ENCODE measurements at regions not wholly inside any gene's neighbourhood (a gene's known extent, or its start where the extent isn't known, plus 50 kb on each side); places are given as distances from the start of the nearest gene placed in this dataset.

DNA sequence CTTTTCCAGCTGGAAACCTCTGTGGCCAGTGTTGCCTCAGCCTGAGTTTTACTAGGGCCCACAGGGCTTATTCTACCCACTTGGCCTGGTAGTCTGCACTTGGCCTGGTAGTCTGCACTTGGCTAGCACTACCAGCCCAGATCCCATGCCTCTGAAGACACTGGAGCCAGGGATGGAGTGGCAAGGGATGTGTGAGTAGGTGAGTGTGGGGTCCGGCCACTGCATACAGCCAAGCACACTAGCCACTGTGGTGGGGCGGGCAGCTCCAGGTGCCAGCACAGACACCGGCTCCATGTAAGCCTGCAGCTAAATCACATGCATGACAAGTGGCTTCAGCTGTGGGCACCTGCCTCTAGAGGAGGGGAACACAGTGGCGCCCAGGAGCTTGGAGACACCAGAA, 63.4 kb upstream of the NAV3 start:
- Histone ChIP-seq H3K36me3 (ENCODE audit: control insufficient read depth, insufficient read depth, low read length) (no peaks in the 10 kb centered on the region), H3K4me3 (replicated peaks; ENCODE audit: low read depth, low read length) (no peak overlapping the region), H3K27me3 (replicated peaks; ENCODE audit: control insufficient read depth, insufficient read depth, low read length) (no peaks in the 10 kb centered on the region)
- DNase-seq (ENCODE audit: extremely low read depth, insufficient read length): no peak
- TF ChIP-seq, protein P1, sequence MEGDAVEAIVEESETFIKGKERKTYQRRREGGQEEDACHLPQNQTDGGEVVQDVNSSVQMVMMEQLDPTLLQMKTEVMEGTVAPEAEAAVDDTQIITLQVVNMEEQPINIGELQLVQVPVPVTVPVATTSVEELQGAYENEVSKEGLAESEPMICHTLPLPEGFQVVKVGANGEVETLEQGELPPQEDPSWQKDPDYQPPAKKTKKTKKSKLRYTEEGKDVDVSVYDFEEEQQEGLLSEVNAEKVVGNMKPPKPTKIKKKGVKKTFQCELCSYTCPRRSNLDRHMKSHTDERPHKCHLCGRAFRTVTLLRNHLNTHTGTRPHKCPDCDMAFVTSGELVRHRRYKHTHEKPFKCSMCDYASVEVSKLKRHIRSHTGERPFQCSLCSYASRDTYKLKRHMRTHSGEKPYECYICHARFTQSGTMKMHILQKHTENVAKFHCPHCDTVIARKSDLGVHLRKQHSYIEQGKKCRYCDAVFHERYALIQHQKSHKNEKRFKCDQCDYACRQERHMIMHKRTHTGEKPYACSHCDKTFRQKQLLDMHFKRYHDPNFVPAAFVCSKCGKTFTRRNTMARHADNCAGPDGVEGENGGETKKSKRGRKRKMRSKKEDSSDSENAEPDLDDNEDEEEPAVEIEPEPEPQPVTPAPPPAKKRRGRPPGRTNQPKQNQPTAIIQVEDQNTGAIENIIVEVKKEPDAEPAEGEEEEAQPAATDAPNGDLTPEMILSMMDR (IDR thresholded peaks at IDR 0.05; ENCODE audit: insufficient read depth, low read length, poor library complexity, severe bottlenecking): no peak

- TF ChIP-seq, protein P1 (IDR thresholded peaks at IDR 0.05; ENCODE audit: insufficient read depth, low read length, poor library complexity, severe bottlenecking): no peak
- Histone ChIP-seq H3K36me3 (ENCODE audit: control insufficient read depth, insufficient read depth, low read length) (no peaks in the 10 kb centered on the region), H3K4me3 (replicated peaks; ENCODE audit: low read depth, low read length) (no peak overlapping the region), H3K27me3 (replicated peaks; ENCODE audit: control insufficient read depth, insufficient read depth, low read length) (no peaks in the 10 kb centered on the region)
- DNase-seq (ENCODE audit: extremely low read depth, insufficient read length): no peak
Measured at GRCh38 chr12:77766224-77766623, 64.5 kb upstream of the NAV3 start.

GRCh38 chr12:77761286-77761685, 69.4 kb upstream of the NAV3 start:
- H3K4me3 ChIP-seq (replicated peaks; ENCODE audit: low read depth, low read length): no peak overlapping the region

DNA sequence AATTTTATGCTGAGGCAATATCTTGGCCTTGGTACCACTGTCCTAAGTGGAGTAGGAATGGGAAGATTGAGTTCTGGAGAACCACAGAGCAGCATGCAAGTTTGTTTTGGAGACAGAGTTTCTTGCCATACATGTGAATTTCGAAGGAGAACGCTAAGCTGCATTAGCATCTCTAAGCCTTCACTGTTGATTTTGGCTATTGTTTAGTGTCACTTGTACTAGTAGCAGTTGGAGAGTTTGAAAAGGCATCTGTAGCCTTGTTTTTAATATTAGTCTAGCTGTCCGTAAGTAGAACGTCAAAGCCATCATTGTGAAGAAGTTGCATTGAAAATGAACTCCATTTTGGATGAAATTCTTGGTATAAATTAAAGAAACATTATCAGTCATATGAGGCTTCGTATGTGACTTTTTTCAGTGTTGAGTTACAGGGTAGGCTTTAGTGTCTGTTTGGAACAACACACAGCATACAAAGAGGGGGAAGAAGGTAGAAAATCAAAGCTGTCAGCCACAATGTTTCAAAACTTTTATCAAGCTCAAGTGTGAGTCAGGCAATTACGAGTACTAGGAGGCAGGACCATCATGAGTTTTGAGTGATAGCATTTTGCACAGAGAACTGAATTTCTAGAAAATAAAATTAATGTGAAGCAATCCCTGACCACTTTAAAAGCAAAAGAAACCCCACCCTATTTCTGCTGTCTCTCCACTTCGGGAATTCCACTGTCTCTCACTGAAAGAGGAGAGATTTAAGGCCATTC, 70.2 kb upstream of the NAV3 start:
- no peaks in the 10 kb centered on the region for H3K27me3 ChIP-seq (replicated peaks; ENCODE audit: control insufficient read depth, insufficient read depth, low read length)
- no peak overlapping the region for H3K4me3 ChIP-seq (replicated peaks; ENCODE audit: low read depth, low read length)
- DNase-seq (ENCODE audit: extremely low read depth, insufficient read length): no peak
- H3K36me3 ChIP-seq (ENCODE audit: control insufficient read depth, insufficient read depth, low read length): no peaks in the 10 kb centered on the region
- TF ChIP-seq, protein P1 (IDR thresholded peaks at IDR 0.05; ENCODE audit: insufficient read depth, low read length, poor library complexity, severe bottlenecking): no peak

More at GRCh38 chr12:77761286-77761685, 69.4 kb upstream of the NAV3 start:
- TF ChIP-seq, protein P1 (IDR thresholded peaks at IDR 0.05; ENCODE audit: insufficient read depth, low read length, poor library complexity, severe bottlenecking): no peak
- no peaks in the 10 kb centered on the region for H3K27me3 ChIP-seq (replicated peaks; ENCODE audit: control insufficient read depth, insufficient read depth, low read length)
- no peak for DNase-seq (ENCODE audit: extremely low read depth, insufficient read length)
- no peaks in the 10 kb centered on the region for H3K36me3 ChIP-seq (ENCODE audit: control insufficient read depth, insufficient read depth, low read length)

- DNase-seq (ENCODE audit: extremely low read depth, insufficient read length): no peak
- TF ChIP-seq, protein P1 (IDR thresholded peaks at IDR 0.05; ENCODE audit: insufficient read depth, low read length, poor library complexity, severe bottlenecking): no peak
Measured at GRCh38 chr12:77754086-77754485, 76.6 kb upstream of the NAV3 start.

More at GRCh38 chr12:77754086-77754485, 76.6 kb upstream of the NAV3 start:
- H3K27me3 ChIP-seq (replicated peaks; ENCODE audit: control insufficient read depth, insufficient read depth, low read length): no peaks in the 10 kb centered on the region
- no peaks in the 10 kb centered on the region for H3K36me3 ChIP-seq (ENCODE audit: control insufficient read depth, insufficient read depth, low read length)
- no peak overlapping the region for H3K4me3 ChIP-seq (replicated peaks; ENCODE audit: low read depth, low read length)
